Subcutaneous abdominal adipose tissue (tissue), 5 donors: ENCODE measurements at regions not wholly inside any gene's neighbourhood (a gene's known extent, or its start where the extent isn't known, plus 50 kb on each side); places are given as distances from the start of the nearest gene placed in this dataset.

Experiments used
- H3K27ac ChIP-seq: one replicate; pipeline ENCODE4 v1.7.0; 2013; ENCODE audit warnings: low read depth, mild to moderate bottlenecking, inconsistent platforms, low read length, moderate library complexity
- H3K27me3 ChIP-seq, 5 donors: one replicate each; pipeline ENCODE4 v1.7.0; 2013; ENCODE audit warnings: low read length in 5 of 5, inconsistent platforms in 1 of 5; ENCODE audit not compliant: control insufficient read depth in 5 of 5, insufficient read depth in 4 of 5
- H3K36me3 ChIP-seq, 5 donors: one replicate each; pipeline ENCODE4 v1.7.0; 2013; ENCODE audit warnings: low read length in 5 of 5; ENCODE audit not compliant: control insufficient read depth in 5 of 5, insufficient read depth in 5 of 5
- H3K4me1 ChIP-seq, 5 donors: one replicate each; pipeline ENCODE4 v1.7.0; 2013; ENCODE audit warnings: low read length in 5 of 5, mild to moderate bottlenecking in 3 of 5, moderate library complexity in 1 of 5; ENCODE audit not compliant: control insufficient read depth in 5 of 5, insufficient read depth in 5 of 5
- H3K4me3 ChIP-seq, 5 donors: one replicate each; pipeline ENCODE4 v1.7.0; 2013; ENCODE audit warnings: low read length in 5 of 5, low read depth in 1 of 5
- H3K9ac ChIP-seq, 5 donors: one replicate each; pipeline ENCODE4 v1.7.0; 2013; ENCODE audit warnings: low read length in 5 of 5, mild to moderate bottlenecking in 4 of 5, moderate library complexity in 3 of 5
- H3K9me3 ChIP-seq, 5 donors: one replicate each; pipeline ENCODE4 v1.7.0; 2013; ENCODE audit warnings: low read length in 5 of 5; ENCODE audit not compliant: control insufficient read depth in 5 of 5
- donor health status: healthy.
- donor health status: healthy.
- donor health status: healthy.
- donor health status: healthy.
- donor health status: healthy.

- Histone ChIP-seq H3K9ac (no peak overlapping the region), H3K36me3 (no peaks in the 10 kb centered on the region), H3K27ac (no peak overlapping the region), H3K27me3 (peaks cover 0 to 8% (median 2%) of the 10 kb centered on the region in 5 donors), H3K4me1 (no peaks in the 10 kb centered on the region), H3K9me3 (peaks cover 0 to 5% (median 0%) of the 10 kb centered on the region in 5 donors), H3K4me3 (no peak overlapping the region)
Observed at GRCh38 chr1:22284236-22284635, 141.3 kb upstream of the WNT4 start.

DNA sequence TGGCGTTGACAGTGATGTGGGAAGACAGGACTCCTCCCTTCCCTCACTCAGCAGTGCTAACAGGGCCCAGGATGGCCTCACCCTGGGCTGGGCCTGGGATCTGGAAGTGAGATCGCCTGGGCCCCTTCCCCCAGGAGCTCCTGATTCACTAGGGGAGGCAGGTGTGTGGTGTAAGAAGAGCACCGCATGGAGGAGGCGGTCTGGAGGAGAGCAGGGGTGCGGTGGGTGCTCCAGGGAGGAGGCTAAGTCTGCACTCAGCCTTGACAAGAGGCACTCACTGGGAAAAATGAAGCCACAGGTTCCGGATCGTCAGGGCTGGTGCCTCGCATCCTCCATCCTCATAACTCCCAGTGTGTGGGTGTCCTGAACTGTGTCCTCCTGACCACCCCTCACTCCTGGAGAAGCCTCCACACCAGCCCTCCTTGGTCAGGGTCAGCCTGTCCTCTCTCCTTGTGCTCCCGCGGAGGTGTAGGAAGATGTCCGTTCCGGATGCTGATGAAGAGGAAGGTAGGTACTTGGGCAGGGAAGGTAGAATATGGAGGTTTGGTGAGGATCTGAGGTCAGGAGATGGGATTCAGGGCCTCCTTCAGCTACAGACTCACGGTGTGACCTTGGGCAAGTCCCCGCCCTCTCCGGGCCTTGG lies 142.1 kb upstream of the WNT4 start:
- Histone ChIP-seq H3K27ac (no peak overlapping the region), H3K36me3 (no peaks in the 10 kb centered on the region), H3K9me3 (peaks cover 0 to 3% (median 0%) of the 10 kb centered on the region in 5 donors), H3K4me3 (no peak overlapping the region), H3K4me1 (no peaks in the 10 kb centered on the region), H3K27me3 (peaks cover 2 to 8% (median 5%) of the 10 kb centered on the region in 5 donors), H3K9ac (no peak overlapping the region)

GRCh38 chr1:22285549-22286396 lies 142.9 kb upstream of the WNT4 start:
- Histone ChIP-seq H3K27ac (no peak overlapping the region), H3K9ac (no peak overlapping the region), H3K4me3 (no peak overlapping the region), H3K27me3 (peaks cover 2 to 8% (median 5%) of the 10 kb centered on the region in 5 donors), H3K36me3 (no peaks in the 10 kb centered on the region), H3K4me1 (no peaks in the 10 kb centered on the region), H3K9me3 (no peaks in the 10 kb centered on the region)

DNA sequence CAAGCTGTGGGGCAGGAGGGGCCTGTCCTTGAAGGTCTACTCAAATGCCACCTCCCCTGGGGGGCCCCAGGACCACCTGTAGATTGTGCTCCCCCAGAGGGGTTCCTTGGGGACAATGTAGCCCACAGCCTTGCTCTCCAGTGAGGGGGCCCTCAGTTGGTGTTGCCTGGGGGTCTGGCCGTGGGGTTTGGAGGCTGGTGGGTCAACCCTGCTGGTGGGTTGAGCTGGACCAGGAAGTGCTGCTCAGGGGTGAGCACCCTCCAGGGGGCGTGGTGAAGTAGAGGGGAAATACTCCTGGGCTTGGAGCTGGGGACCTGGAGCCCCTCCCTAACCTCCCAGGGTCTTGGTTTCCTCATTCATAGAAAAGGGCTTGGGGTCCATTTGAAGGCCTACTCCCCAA lies 143.6 kb upstream of the WNT4 start:
- Histone ChIP-seq H3K4me3 (no peak overlapping the region), H3K9me3 (no peaks in the 10 kb centered on the region), H3K4me1 (no peaks in the 10 kb centered on the region), H3K36me3 (no peaks in the 10 kb centered on the region), H3K9ac (no peak overlapping the region), H3K27ac (no peak overlapping the region), H3K27me3 (peaks cover 2 to 8% (median 5%) of the 10 kb centered on the region in 5 donors)

DNA sequence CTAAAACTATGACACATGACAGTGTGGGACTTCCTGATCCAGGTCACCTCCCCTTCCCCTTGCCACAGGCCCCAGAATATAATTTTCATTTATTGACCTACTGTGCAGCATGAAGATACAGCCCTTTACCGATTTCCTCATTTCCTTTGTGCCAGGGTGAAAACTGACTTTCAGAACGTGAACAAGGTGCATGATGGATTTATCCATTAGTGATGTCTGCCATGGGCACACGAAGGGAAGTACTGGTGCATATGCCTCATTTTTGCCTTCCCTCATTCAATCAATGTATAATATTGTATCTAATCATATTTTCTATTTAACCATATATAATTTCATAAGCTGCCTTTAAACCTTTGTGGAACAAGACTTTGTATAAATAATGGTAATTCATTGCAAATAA lies 144.4 kb upstream of the WNT4 start:
- no peak overlapping the region for H3K9ac ChIP-seq
- peaks cover 2 to 7% (median 4%) of the 10 kb centered on the region in 5 donors for H3K27me3 ChIP-seq
- no peaks in the 10 kb centered on the region for H3K9me3 ChIP-seq
- no peak overlapping the region for H3K27ac ChIP-seq
- H3K36me3 ChIP-seq, result no peaks in the 10 kb centered on the region
- H3K4me3 ChIP-seq, result no peak overlapping the region
- no peaks in the 10 kb centered on the region for H3K4me1 ChIP-seq

- Histone ChIP-seq H3K36me3 (no peaks in the 10 kb centered on the region), H3K9ac (no peak overlapping the region), H3K27me3 (peaks cover 0 to 7% (median 2%) of the 10 kb centered on the region in 5 donors), H3K9me3 (no peaks in the 10 kb centered on the region), H3K4me1 (no peaks in the 10 kb centered on the region), H3K4me3 (no peak overlapping the region), H3K27ac (no peak overlapping the region)
Observed at GRCh38 chr1:22287946-22288520, 145.1 kb upstream of the WNT4 start.

GRCh38 chr1:22288593-22289241 lies 145.8 kb upstream of the WNT4 start:
- no peak overlapping the region for H3K27ac ChIP-seq
- no peaks in the 10 kb centered on the region for H3K4me1 ChIP-seq
- H3K4me3 ChIP-seq, result no peak overlapping the region
- H3K9me3 ChIP-seq, result no peaks in the 10 kb centered on the region
- H3K9ac ChIP-seq, result no peak overlapping the region
- no peaks in the 10 kb centered on the region for H3K36me3 ChIP-seq
- peaks cover 2 to 9% (median 5%) of the 10 kb centered on the region in 5 donors for H3K27me3 ChIP-seq

DNA sequence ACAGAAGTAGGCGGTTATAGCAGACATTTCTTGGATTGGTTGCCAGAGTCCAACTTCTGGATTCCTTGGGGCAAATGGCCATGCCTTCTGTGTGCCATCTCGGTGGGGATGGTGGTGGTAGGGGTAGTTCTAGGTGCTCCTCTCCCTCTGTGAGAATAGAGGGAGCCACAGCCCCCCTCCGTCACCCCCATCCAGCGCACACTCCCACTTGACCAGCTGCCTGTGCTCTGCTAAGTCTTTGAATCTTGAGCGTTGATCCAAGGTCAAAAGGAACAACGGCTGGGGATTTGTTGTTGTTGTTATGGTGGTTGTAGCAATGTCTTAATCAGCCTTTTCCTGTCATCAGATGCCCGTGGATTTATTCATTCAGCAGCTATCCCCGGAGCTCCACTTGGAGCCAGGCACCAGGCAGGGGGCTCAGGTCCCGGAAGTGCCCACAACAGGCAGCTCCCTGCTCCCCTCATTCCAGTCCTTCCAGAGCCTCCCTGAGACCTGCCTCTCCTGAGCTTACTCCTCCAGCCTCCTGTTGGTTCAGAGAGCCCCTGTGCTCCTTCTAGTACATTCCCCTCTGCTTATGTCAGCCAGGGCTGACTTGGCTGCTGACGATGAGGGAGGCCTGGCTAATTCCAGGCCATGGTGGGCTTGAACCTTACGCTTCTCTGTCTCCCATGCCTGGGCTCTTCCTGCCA lies 146.6 kb upstream of the WNT4 start:
- peaks cover 0 to 5% (median 5%) of the 10 kb centered on the region in 5 donors for H3K9me3 ChIP-seq
- no peaks in the 10 kb centered on the region for H3K4me1 ChIP-seq
- H3K27me3 ChIP-seq, result peaks cover 2 to 12% (median 5%) of the 10 kb centered on the region in 5 donors
- no peak overlapping the region for H3K9ac ChIP-seq
- no peak overlapping the region for H3K4me3 ChIP-seq
- H3K36me3 ChIP-seq, result no peaks in the 10 kb centered on the region
- no peak overlapping the region for H3K27ac ChIP-seq

GRCh38 chr1:22290157-22290556 lies 147.3 kb upstream of the WNT4 start:
- H3K9me3 ChIP-seq, result peaks cover 0 to 5% (median 5%) of the 10 kb centered on the region in 5 donors
- H3K4me3 ChIP-seq, result no peak overlapping the region
- H3K27me3 ChIP-seq, result peaks cover 0 to 14% (median 5%) of the 10 kb centered on the region in 5 donors
- no peaks in the 10 kb centered on the region for H3K36me3 ChIP-seq
- H3K4me1 ChIP-seq, result no peaks in the 10 kb centered on the region
- H3K27ac ChIP-seq, result no peak overlapping the region
- no peak overlapping the region for H3K9ac ChIP-seq
